Amniotic epithelial cell (primary cell): ENCODE measurements at regions not wholly inside any gene's neighbourhood (a gene's known extent, or its start where the extent isn't known, plus 50 kb on each side); places are given as distances from the start of the nearest gene placed in this dataset.

ENCODE experiments used
- DNase-seq: peaks from one replicate; pipeline ENCODE4 v3.0.0-alpha.2; 2010; ENCODE audit warnings: low read depth

GRCh38 chr3:23664459-23664858 lies 141.3 kb upstream of the UBE2E1 start:
- no peak for DNase-seq

GRCh38 chr3:23665741-23666140 lies 140.0 kb upstream of the UBE2E1 start:
- DNase-seq = peak; percentile 29

GRCh38 chr3:23666818-23667217 lies 138.9 kb upstream of the UBE2E1 start:
- no peak for DNase-seq

- DNase-seq = no peak
These were observed 138.0 kb upstream of the UBE2E1 start for GRCh38 chr3:23667536-23668429.

GRCh38 chr3:23668430-23668904 lies 137.3 kb upstream of the UBE2E1 start:
- DNase-seq = peak; percentile 88

- DNase-seq = no peak
These were observed 136.1 kb upstream of the UBE2E1 start for GRCh38 chr3:23669541-23670255.

- peak; percentile 32 for DNase-seq
These were observed 133.7 kb upstream of the UBE2E1 start for GRCh38 chr3:23671851-23672589.

- no peak for DNase-seq
These were observed 133.1 kb upstream of the UBE2E1 start for GRCh38 chr3:23672628-23673027.

GRCh38 chr3:23675010-23675409 lies 130.7 kb upstream of the UBE2E1 start:
- DNase-seq = no peak

GRCh38 chr3:23676093-23676492 lies 129.7 kb upstream of the UBE2E1 start:
- DNase-seq = peak; percentile 15

- no peak for DNase-seq
These were observed 123.1 kb upstream of the UBE2E1 start for GRCh38 chr3:23682646-23683045.

- peak; percentile 95 for DNase-seq
These were observed 120.1 kb upstream of the UBE2E1 start for GRCh38 chr3:23685541-23686258.

GRCh38 chr3:23686519-23686918 lies 119.2 kb upstream of the UBE2E1 start:
- no peak for DNase-seq

- peak; percentile 56 for DNase-seq
These were observed 114.3 kb upstream of the UBE2E1 start for GRCh38 chr3:23691357-23691895.

GRCh38 chr3:23696842-23697241 lies 108.9 kb upstream of the UBE2E1 start:
- peak; percentile 27 for DNase-seq

- DNase-seq = no peak
These were observed 108.3 kb upstream of the UBE2E1 start for GRCh38 chr3:23697416-23697815.

GRCh38 chr3:23698652-23699313 lies 107.0 kb upstream of the UBE2E1 start:
- no peak for DNase-seq

GRCh38 chr3:23700616-23701015 lies 105.1 kb upstream of the UBE2E1 start:
- no peak for DNase-seq

- no peak for DNase-seq
These were observed 103.8 kb upstream of the UBE2E1 start for GRCh38 chr3:23701716-23702597.

- peak; percentile 27 for DNase-seq
These were observed 101.5 kb upstream of the UBE2E1 start for GRCh38 chr3:23704298-23704697.
